ENCODE measurements at regions not wholly inside any gene's neighbourhood (a gene's known extent, or its start where the extent isn't known, plus 50 kb on each side); places are given as distances from the start of the nearest gene placed in this dataset.

GRCh38 chr11:8328231-8328794, 64.6 kb upstream of the LMO1 start:
- no peaks in the 10 kb centered on the region for H3K36me3 ChIP-seq (replicated peaks)
- in situ Hi-C loops (cut with HindIII; ENCODE audit: low pct_ligation_motif_present, low sequenced_read_pairs): no loop called here
- H3K4me3 ChIP-seq (ENCODE audit: low read depth, low read length): no peak overlapping the region
- no peak overlapping the region for H3K27ac ChIP-seq
- no peaks in the 10 kb centered on the region for H3K27me3 ChIP-seq (replicated peaks)
- no peak for TF ChIP-seq CTCF (IDR thresholded peaks at IDR 0.05; ENCODE audit: low read depth, low read length, missing control alignments)
- no peak for DNase-seq

- TF ChIP-seq CTCF (IDR thresholded peaks at IDR 0.05; ENCODE audit: low read depth, low read length, missing control alignments): no peak
- no peaks in the 10 kb centered on the region for H3K27me3 ChIP-seq (replicated peaks)
- H3K27ac ChIP-seq: no peak overlapping the region
- no peak overlapping the region for H3K4me3 ChIP-seq (ENCODE audit: low read depth, low read length)
- H3K36me3 ChIP-seq (replicated peaks): no peaks in the 10 kb centered on the region
- in situ Hi-C loops (cut with HindIII; ENCODE audit: low pct_ligation_motif_present, low sequenced_read_pairs): no loop called here
- DNase-seq: no peak
Measured at GRCh38 chr11:8327761-8328192, 64.1 kb upstream of the LMO1 start.

GRCh38 chr11:8326337-8326736, 62.7 kb upstream of the LMO1 start:
- in situ Hi-C loops (cut with HindIII; ENCODE audit: low pct_ligation_motif_present, low sequenced_read_pairs): no loop called here

GRCh38 chr11:8325591-8326304, 62.1 kb upstream of the LMO1 start:
- H3K27me3 ChIP-seq (replicated peaks): no peaks in the 10 kb centered on the region
- no peak for DNase-seq
- H3K36me3 ChIP-seq (replicated peaks): no peaks in the 10 kb centered on the region
- no peak for TF ChIP-seq CTCF (IDR thresholded peaks at IDR 0.05; ENCODE audit: low read depth, low read length, missing control alignments)
- in situ Hi-C loops (cut with HindIII; ENCODE audit: low pct_ligation_motif_present, low sequenced_read_pairs): no loop called here
- H3K27ac ChIP-seq: no peak overlapping the region
- H3K4me3 ChIP-seq (ENCODE audit: low read depth, low read length): no peak overlapping the region

More at GRCh38 chr11:8326337-8326736, 62.7 kb upstream of the LMO1 start:
- Histone ChIP-seq H3K4me3 (ENCODE audit: low read depth, low read length) (no peak overlapping the region), H3K27ac (no peak overlapping the region), H3K27me3 (replicated peaks) (no peaks in the 10 kb centered on the region), H3K36me3 (replicated peaks) (no peaks in the 10 kb centered on the region)
- TF ChIP-seq CTCF (IDR thresholded peaks at IDR 0.05; ENCODE audit: low read depth, low read length, missing control alignments): no peak
- no peak for DNase-seq

- H3K4me3 ChIP-seq (ENCODE audit: low read depth, low read length): no peak overlapping the region
- no peaks in the 10 kb centered on the region for H3K36me3 ChIP-seq (replicated peaks)
- no peak for TF ChIP-seq CTCF (IDR thresholded peaks at IDR 0.05; ENCODE audit: low read depth, low read length, missing control alignments)
- H3K27me3 ChIP-seq (replicated peaks): no peaks in the 10 kb centered on the region
- in situ Hi-C loops (cut with HindIII; ENCODE audit: low pct_ligation_motif_present, low sequenced_read_pairs): no loop called here
- no peak overlapping the region for H3K27ac ChIP-seq
- DNase-seq: no peak
Measured at GRCh38 chr11:8323161-8323935, 59.7 kb upstream of the LMO1 start.

All from brain microvascular endothelial cell (primary cell).